Skin epidermis (tissue), 12 donors: ENCODE measurements at regions not wholly inside any gene's neighbourhood (a gene's known extent, or its start where the extent isn't known, plus 50 kb on each side); places are given as distances from the start of the nearest gene placed in this dataset.

Experiments
- H3K27ac ChIP-seq, 21 experiments: fragments of 200-600 bp; sonication (generic) in 11 of 21; one replicate each; pipeline ENCODE4 v1.5.0; 2020; ENCODE audit warnings: mild to moderate bottlenecking in 3 of 21, inconsistent platforms in 2 of 21, moderate library complexity in 2 of 21
- H3K4me3 ChIP-seq, 7 experiments: fragments of 200-600 bp; sonication (generic) in 2 of 7; one replicate each; pipeline ENCODE4 v1.5.0; 2020; ENCODE audit warnings: inconsistent platforms in 2 of 7, mild to moderate bottlenecking in 2 of 7, moderate library complexity in 1 of 7

DNA sequence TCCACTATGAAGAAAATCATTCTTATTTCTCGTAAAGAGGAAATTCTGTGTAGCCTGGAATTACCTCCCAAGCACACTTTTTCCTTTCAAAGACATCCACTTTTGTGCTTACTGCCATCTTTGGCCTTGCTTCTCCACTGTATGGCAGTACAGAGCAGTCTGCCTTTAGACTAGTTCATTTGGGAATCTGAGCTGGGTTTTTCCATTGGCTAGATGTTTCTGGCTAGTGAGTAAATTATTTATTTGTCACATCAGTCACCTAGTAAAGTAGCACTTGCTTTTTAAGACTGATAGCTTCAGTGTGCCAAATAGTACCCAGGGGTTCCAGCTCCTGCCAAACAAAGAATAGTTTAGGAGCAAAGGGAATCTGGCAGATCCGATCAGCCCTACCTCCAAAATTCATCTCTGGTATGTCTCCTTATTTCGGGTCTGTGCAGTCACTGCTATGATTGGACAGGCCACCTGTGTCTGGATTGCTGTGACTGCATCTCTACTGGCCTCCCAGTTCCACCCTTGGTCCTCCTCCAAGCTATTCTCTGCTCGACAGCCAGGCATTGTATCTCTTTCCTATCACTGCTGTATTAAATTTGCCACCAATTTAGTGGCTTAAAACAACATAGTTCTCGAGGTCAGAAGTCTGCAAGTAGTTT, 97.6 kb downstream of the NUDT12 start:
- Histone ChIP-seq H3K4me3 (no peak overlapping the region), H3K27ac (no peak overlapping the region)

DNA sequence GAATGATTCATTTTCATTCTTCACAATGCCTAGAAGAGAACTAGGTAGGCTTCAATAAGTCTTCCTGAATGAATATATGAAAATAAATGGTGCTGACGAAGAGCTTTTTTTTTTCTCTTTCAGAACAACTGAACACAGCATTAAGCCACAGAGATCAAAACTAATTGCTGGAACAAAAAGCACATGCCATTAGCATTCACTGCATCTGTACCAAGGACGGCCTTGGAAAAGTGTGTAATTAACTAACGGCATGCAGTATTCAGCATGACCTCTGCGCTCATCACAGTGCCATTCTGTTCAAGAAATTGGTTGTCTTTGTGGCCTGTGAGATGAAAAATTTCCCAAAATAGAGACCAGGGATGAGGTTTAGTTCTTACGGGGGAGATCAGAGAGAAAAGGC, 99.3 kb downstream of the NUDT12 start:
- Histone ChIP-seq H3K27ac (no peak overlapping the region), H3K4me3 (no peak overlapping the region)

DNA sequence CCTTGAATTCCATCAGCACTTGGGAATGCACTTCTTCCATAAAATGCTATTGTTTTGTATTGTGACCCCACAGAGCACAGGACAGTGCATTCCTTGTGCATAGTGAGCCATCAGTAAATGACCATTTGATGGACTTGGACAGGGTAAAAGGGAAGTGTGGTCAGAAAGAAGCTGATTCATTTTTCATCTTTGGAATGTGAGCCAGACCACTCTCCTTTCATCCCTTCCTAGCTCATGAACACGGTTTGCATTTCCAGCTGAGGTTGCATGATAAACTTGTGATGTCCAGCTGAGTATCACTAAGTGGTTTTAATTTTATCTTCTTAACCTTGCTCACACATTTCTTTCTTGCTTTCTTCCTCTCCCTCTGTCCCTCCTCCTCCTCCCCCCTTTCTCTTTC, 101.3 kb downstream of the NUDT12 start:
- H3K4me3 ChIP-seq, result no peak overlapping the region
- H3K27ac ChIP-seq, result no peak overlapping the region

DNA sequence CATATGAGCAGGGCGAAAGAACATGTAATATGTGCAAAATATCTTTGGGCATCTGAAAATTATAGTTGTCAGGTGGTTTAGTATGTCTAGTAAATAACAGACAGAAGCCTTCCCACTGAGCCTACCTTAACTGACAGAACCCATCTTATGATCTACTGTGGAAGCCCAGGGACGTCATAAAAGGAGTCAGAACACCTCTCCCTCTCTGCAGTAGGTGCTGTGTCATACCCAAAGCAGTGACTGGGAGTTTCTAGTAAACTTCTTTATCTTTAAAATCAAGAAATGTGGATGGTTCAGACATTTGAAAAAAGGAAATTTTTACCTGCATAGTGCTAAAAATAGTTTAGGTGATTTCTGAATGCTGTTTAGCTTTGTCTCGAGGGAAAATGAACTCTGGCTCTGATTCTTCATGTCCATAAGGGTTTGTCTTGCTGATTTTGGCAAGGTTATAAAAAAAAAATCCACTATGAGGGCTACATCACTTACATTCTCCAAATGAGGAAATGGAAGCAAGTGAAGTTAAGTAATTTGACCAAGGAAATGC, 104.0 kb downstream of the NUDT12 start:
- no peak overlapping the region for H3K27ac ChIP-seq
- H3K4me3 ChIP-seq, result no peak overlapping the region

DNA sequence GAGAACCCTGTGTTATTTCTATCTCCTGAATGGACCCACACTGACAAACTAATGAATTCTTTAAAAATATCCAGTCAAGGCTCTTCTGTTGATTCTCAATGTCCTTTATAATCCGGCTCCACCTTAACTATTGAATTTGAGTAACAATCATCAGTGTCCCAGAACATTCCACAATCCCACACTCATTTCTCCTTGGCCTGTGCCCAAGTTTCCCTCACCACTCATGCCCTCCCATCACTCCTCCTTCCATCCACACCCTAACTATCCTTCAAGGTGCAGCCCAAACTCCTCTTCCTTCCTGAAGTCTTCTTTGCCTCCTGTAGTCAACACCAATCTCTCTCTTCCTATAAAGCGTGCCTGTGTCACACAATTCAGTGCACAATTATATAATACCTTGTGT, 106.1 kb downstream of the NUDT12 start:
- Histone ChIP-seq H3K4me3 (no peak overlapping the region), H3K27ac (no peak overlapping the region)

DNA sequence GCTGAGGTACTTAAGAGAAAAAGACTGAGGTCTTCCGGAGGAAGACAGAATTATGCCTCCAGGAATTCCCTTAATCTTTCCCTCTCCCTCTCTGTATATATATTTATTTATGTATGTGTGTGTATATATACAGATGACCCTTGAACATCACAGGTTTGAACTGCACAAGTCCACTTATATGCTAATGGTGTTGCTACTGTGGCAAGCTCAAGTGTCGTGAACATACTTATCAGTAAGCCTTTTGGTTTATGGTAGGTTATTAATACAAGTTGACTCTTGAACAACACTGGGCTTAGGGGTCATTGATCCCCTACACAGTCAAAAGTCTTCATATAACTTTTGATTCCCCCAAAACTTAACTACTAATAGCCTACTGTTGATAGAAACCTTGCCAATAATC, 106.8 kb downstream of the NUDT12 start:
- no peak overlapping the region for H3K27ac ChIP-seq
- H3K4me3 ChIP-seq, result no peak overlapping the region

DNA sequence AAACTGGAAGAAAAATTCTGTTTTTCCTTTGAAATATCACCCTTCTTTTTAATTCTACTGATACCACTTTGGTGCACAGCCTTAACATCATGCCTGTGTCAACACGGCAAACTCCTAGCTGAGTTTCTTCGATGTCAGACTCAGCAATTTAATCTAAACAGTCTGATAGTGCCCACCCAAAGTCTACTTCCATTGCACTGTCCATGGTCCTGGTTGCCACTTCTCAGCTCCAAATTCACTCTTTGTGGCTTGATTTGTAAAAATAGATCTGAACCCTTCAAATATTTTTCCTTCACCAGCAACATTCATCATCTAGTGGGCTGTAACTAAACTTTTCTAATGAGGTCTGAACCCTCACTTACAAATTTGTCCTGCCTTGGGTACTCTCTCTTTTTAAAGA, 107.8 kb downstream of the NUDT12 start:
- Histone ChIP-seq H3K27ac (no peak overlapping the region), H3K4me3 (no peak overlapping the region)

DNA sequence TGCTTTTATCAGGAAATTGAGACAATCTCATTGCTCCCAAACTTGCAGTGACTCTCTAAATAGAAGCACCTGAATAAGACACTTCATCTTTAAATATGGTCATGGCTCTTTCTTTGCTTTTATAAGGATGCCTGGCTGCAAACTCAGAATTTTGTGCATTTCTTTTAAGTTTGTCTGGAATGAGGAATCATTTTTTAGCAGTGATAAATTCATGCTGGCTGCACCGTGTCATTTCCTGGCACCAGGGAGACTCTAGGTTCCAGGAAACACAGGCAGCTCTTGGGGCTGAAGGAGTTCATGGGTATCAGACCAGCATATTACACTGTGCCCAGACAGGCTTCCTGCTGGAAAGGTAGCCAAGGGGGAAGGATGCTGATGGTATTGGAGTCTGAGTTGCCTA, 109.9 kb downstream of the NUDT12 start:
- Histone ChIP-seq H3K4me3 (no peak overlapping the region), H3K27ac (no peak overlapping the region)

DNA sequence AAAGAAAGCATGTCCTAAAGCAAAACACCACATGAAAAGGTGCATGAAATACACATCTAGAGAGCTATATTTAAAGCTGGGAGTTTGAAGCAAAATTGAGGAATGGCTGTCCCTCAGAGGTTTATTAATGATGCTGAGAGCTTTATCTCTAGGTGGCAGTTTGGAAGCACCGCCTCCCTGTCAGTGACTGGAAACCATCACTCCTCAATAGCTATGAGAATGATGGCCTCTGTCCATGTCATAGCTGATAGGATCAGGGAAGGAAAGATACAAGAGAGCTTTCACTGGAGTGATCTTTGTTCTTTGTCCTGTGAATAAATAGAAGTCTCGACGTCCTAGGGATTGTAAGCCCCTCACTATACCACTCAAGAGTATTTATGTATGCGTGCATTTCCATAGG, 110.5 kb downstream of the NUDT12 start:
- no peak overlapping the region for H3K4me3 ChIP-seq
- no peak overlapping the region for H3K27ac ChIP-seq

DNA sequence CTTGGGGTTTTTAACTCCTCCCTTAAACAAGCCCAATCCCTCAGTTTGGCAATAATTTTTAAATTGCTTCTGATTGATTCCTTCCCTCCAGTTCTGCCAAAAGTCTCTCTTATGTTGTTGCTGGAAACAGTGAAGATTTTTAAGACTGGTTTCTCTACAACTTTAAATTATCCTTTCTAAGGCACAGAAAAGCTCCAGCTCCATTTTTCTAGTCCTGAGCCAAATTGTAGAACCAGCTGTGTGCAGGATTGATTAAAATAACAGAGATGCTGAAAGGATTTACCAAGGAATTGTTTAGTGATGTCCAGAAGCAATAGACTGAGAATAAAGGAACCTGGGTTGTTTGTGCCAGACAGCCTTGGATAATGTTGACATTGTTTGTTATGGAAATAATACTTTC, 111.3 kb downstream of the NUDT12 start:
- no peak overlapping the region for H3K27ac ChIP-seq
- H3K4me3 ChIP-seq, result no peak overlapping the region

DNA sequence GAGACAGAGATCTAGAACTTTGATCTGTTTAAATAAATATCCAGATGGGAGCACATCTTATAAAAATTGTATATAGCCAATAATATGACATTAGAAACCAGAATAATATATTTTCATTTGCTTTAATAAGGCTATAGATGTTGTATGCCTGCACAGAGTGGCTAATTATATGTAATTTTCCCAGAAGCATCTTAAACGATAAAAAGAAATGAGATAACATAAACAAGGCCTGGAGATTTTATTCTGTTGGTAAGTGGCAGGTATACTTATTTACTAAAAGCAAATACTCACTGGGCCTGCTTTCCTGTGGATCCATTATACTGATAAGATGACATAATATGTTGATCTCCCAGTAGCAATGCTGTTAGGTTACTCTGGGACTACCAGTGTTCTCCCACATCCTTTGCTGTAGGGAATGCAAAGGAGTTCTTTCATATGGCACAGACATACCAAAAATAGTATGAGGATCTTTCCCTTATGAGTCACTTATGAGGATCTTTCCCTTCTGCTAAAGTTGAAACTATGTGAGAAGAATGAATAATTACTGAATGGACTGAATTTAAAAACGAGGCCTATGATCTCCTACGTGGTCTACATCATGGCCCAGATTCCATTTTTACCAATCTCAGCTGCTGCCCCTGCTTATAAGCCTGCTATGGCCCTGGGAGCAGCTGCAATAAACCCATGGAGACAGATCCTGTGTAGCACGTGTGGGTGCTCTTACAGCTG, 112.1 kb downstream of the NUDT12 start:
- H3K4me3 ChIP-seq, result no peak overlapping the region
- H3K27ac ChIP-seq, result no peak overlapping the region

DNA sequence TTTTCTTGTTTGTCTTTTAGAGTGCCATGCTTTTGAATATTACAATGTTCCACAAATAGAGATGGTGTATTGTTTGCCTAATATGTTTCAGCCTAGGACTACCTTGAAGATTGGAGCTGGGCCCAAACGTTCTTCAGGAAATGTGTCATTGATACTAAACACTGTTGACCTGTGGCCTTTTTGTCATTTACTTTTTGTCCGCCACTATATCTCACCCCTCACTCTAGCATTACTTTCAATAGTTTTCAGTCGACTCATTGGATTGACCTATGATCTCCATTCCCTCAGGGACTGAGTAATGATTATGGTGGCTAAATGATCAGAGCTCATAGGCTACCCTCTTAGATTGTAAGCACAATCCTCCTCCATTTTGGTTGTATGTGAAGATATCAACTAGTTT, 115.8 kb downstream of the NUDT12 start:
- no peak overlapping the region for H3K27ac ChIP-seq
- H3K4me3 ChIP-seq, result no peak overlapping the region

DNA sequence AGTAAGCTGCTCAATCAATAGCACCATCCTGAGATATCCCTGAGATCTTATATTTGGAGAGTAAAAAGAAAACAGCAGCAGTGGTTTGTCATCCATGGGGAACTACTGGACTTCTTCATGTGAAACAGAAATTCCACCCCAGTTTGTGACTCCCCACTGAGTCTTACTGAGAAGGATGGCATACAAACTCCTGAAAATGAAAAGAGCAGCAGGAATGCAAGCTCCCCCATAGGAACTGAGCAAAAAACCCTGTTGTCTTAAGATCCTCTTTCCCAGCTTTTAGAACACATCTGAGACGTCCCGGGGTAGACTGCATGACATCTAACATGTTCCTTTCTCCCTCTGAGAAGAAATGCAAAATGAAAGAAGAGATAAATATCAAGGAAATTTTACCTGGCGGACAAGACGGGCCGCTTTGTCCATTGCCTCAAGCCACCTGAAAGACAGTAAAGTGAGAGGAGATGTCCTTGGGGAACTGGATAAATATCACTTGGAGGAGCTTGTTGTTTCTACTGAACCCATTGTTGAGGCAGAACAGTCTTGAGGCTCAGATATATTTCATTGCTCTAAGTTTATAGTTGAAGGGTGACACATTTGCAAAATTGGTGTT, 117.1 kb downstream of the NUDT12 start:
- H3K27ac ChIP-seq, result no peak overlapping the region
- no peak overlapping the region for H3K4me3 ChIP-seq

DNA sequence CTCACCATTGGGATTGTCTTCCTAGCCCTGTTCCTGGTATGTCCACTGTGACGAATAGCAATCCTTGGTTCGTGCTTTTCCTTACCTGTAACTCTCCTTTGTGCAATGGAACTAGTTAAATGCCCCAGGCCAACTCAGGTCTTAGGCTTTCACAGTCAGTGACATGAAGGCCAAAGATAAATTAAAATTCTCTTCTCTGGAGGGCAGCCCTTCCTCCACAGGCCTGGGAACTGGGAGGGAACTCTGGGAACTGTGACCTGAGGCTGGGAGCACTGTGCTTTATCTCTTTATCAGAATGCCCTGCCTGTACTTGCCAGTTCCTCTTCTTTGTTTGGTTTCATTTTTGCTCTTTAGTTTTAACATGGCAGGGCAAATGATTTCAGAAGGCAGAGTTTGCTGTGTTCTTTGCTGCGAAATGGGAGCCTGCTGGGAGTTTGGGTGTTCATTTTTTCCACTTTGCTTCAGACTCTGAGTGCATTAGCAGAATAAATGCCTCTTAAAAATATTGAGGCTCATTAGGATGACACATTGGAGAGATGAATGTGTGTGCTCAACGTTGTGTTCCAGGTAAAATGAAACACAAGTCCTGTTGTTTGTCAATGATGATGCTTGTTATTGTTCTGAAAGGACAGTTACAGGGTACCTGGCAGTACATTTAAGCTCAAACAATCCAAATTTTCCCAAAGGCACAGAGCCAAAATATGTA, 118.1 kb downstream of the NUDT12 start:
- Histone ChIP-seq H3K27ac (peak overlapping the region in 4 of 21 experiments; percentile 6 to 48 (median 22)), H3K4me3 (no peak overlapping the region)

DNA sequence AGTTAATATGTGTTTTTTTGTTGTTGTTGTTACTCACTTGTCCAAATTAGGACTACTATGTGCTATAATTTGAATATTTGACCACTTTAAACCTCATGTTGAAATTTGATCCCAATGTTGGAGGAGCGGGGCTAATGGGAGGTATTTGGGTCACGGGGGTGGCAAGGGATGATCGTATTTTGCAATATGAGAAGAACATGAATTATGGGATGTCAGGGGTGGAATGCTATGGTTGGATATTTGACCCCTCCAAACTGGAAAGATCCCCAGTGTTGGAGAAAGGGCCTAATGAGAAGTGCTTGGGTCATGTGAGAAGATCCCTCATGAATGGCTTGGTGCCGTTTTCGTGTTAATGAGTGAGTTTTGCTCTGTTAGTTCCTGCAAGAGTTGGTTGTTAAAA, 119.8 kb downstream of the NUDT12 start:
- H3K27ac ChIP-seq, result no peak overlapping the region
- no peak overlapping the region for H3K4me3 ChIP-seq

DNA sequence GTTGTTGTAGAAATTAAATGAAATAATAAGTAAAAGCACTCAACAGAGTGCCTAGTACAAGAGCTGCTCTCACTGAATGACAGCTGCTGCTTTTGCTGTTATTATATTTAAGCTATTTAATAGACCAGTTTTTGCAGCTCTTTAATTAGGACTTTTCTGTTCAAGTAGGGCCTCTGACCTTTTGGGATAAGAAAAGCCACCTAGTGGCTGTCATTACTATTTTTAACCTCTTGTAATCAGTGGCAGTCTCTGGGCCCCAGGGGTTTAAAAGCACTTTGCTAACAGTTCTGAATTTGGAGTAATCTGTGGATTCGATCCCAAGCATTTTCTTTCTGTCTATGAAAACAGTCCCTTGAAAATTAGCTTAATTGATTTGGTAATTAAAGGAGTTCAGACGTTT, 121.1 kb downstream of the NUDT12 start:
- no peak overlapping the region for H3K27ac ChIP-seq

DNA sequence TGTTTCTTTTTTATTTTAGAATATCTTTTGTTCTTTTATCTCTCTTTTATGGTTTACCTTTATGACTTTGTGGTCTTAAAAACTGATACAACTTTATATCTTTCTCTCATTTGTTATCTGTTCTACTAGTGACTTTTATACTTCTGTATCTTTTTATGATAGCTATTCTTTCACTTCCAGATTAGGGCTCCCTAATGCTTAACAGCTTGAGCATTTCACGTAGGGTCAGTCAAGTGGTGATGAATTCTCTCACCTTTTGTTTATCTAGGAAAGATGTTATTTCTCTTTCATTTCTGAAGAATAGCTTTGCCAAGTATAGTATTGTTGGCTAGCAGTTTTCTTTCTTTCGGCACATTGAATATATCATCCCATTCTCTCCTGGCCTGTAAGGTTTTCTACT, 123.6 kb downstream of the NUDT12 start:
- no peak overlapping the region for H3K27ac ChIP-seq

More for the DNA sequence above, 121.1 kb downstream of the NUDT12 start:
- no peak overlapping the region for H3K4me3 ChIP-seq

DNA sequence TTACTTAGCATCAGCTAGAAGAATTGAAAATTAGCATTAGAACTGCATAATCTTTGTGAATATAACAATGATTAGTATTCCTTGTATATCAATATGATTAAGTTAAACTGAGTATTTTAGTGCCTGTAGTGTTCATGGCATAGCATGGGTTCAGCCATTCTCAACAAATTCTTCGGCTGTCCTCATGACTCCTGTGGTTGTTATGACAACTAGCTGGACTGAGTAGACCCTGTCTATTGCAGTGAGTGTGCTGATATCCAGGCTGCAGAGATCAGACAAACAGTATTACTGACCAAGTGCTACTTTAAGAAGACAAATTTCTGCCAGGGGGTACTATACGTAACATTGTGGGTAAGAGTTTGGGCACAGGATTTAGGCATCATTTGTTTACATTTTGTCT, 125.9 kb downstream of the NUDT12 start:
- no peak overlapping the region for H3K27ac ChIP-seq

More for the DNA sequence above, 123.6 kb downstream of the NUDT12 start:
- H3K4me3 ChIP-seq, result no peak overlapping the region

DNA sequence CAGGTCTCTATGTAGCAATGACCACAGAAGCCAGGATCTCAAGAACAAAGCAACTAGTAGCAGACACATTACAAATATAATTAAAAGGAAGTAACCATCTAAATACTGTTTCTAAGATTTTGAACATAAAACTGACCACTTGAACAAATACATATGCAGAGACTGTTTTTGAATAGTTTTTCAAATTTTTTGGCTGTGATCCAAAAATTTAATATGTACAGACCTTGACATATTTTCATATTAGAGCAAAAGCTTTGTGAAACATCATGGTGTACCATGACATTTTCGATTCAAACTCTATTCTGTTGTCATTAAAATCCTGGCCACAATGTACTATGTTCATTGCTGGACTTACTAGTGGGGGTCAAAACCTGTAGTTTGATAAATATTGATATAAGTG, 126.5 kb downstream of the NUDT12 start:
- Histone ChIP-seq H3K27ac (no peak overlapping the region), H3K4me3 (no peak overlapping the region)

More for the DNA sequence above, 125.9 kb downstream of the NUDT12 start:
- H3K4me3 ChIP-seq, result no peak overlapping the region

DNA sequence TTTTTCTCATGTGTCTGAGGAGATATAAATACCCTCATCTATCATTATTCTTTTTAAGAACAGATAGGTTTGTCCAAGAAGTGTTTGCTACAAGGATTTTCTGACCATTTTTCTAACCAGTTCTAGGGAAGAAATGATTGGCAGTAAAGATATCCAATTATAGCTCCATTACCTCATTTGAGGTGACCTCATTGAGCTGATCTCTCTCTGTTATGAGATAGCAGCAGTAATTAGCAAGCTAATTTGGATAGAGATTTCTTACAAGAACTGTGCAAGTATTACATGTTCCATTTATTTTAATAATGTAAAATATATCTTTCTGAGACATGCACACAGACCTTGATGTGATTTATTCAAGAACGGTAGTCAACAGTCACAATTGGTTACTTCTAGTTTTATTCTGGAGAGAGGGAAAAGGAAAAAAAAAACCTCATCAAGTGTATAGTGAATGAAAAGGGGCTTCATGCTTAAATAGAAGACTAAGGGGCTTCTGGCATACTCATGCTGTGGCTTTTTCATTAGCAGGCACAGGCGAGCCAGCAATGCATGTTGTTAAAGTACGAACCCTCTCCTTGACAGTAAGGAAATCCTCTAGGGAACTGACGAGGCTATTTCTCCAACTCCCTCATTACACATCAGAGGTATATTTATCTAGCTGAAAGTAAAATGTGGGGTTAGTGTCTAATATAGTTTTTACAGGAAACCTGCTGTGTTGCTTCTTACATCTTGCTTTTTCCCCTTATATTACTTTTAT, 127.3 kb downstream of the NUDT12 start:
- no peak overlapping the region for H3K4me3 ChIP-seq
- no peak overlapping the region for H3K27ac ChIP-seq
